H9 (cell line): ENCODE measurements at regions not wholly inside any gene's neighbourhood (a gene's known extent, or its start where the extent isn't known, plus 50 kb on each side); places are given as distances from the start of the nearest gene placed in this dataset.
"Not testable (repeated sequence)": the region's sequence is repeated elsewhere in the genome, so short reads cannot be mapped to it uniquely, and the experiment has no call there.

Experiments
- DNase-seq: peaks from one replicate; pipeline ENCODE4 v3.0.0-alpha.2; 2017
- H2AFZ ChIP-seq: one replicate; pipeline ENCODE4 v1.6.1; 2013; ENCODE audit warnings: mild to moderate bottlenecking, low read length, control low read depth, moderate library complexity
- H2AK5ac ChIP-seq: 2 replicates; pipeline ENCODE4 v1.6.1; 2013; ENCODE audit warnings: low read length, control low read depth, mixed read lengths; ENCODE audit not compliant: insufficient read length
- H2BK120ac ChIP-seq: one replicate; pipeline ENCODE4 v1.6.1; 2013; ENCODE audit warnings: low read depth, mild to moderate bottlenecking, low read length, control low read depth, inconsistent platforms; ENCODE audit not compliant: poor library complexity, severe bottlenecking
- H2BK12ac ChIP-seq: 2 replicates; pipeline ENCODE4 v1.6.1; 2013; ENCODE audit warnings: low read length, control low read depth, mixed read lengths, low read depth; ENCODE audit not compliant: insufficient read length
- H2BK15ac ChIP-seq: 2 replicates; pipeline ENCODE4 v1.6.1; 2013; ENCODE audit warnings: low read depth, low read length, control low read depth
- H2BK20ac ChIP-seq: one replicate; pipeline ENCODE4 v1.6.1; 2013; ENCODE audit warnings: low read depth, mild to moderate bottlenecking, low read length, control low read depth, inconsistent platforms; ENCODE audit not compliant: poor library complexity, severe bottlenecking
- H2BK5ac ChIP-seq: 2 replicates; pipeline ENCODE4 v1.6.1; 2013; ENCODE audit warnings: low read length, control low read depth, mixed read lengths; ENCODE audit not compliant: insufficient read length
- H3K14ac ChIP-seq: 2 replicates; pipeline ENCODE4 v1.6.1; 2013; ENCODE audit warnings: low read length, control low read depth; ENCODE audit not compliant: insufficient read depth
- H3K18ac ChIP-seq: 2 replicates; pipeline ENCODE4 v1.6.1; 2013; ENCODE audit warnings: low read depth, mild to moderate bottlenecking, mixed read lengths, low read length, control low read depth; ENCODE audit not compliant: insufficient read length
- H3K23ac ChIP-seq: 2 replicates; pipeline ENCODE4 v1.6.1; 2013; ENCODE audit warnings: low read length, control low read depth, mixed read lengths, low read depth; ENCODE audit not compliant: insufficient read length
- H3K23me2 ChIP-seq: 2 replicates; pipeline ENCODE4 v1.6.1; 2013; ENCODE audit warnings: low read depth, mild to moderate bottlenecking, mixed read lengths, low read length, control low read depth; ENCODE audit not compliant: insufficient read length, poor library complexity, severe bottlenecking
- H3K27ac ChIP-seq: 2 replicates; pipeline ENCODE4 v1.5.1; 2013; ENCODE audit warnings: low read length, control low read depth, mixed read lengths, low read depth; ENCODE audit not compliant: insufficient read length
- H3K27me3 ChIP-seq: 2 replicates; pipeline ENCODE4 v1.6.1; 2013; ENCODE audit warnings: low read length, control low read depth, inconsistent platforms; ENCODE audit not compliant: insufficient read depth
- H3K4ac ChIP-seq: 2 replicates; pipeline ENCODE4 v1.6.1; 2013; ENCODE audit warnings: low read depth, mild to moderate bottlenecking, control low read depth, inconsistent platforms, low read length, moderate library complexity
- H3K4me1 ChIP-seq: 2 replicates; pipeline ENCODE4 v1.6.1; 2013; ENCODE audit warnings: low read length, control low read depth, inconsistent platforms; ENCODE audit not compliant: insufficient read depth
- H3K4me2 ChIP-seq: 2 replicates; pipeline ENCODE4 v1.6.1; 2013; ENCODE audit warnings: low read length, control low read depth, mixed read lengths; ENCODE audit not compliant: insufficient read length, insufficient read depth
- H3K56ac ChIP-seq: 2 replicates; pipeline ENCODE4 v1.6.1; 2013; ENCODE audit warnings: low read depth, mild to moderate bottlenecking, mixed read lengths, low read length, control low read depth; ENCODE audit not compliant: insufficient read length
- H3K79me1 ChIP-seq: 2 replicates; pipeline ENCODE4 v1.6.1; 2013; ENCODE audit warnings: low read depth, mild to moderate bottlenecking, moderate library complexity, low read length, control low read depth, inconsistent platforms; ENCODE audit not compliant: insufficient read depth, poor library complexity, severe bottlenecking
- H3K79me2 ChIP-seq: 2 replicates; pipeline ENCODE4 v1.6.1; 2013; ENCODE audit warnings: low read length, control low read depth, inconsistent platforms; ENCODE audit not compliant: insufficient read depth
- H3K9ac ChIP-seq: 2 replicates; pipeline ENCODE4 v1.6.1; 2013; ENCODE audit warnings: low read length, control low read depth, mixed read lengths; ENCODE audit not compliant: insufficient read length; ENCODE audit errors: extremely low read depth
- H3K9me3 ChIP-seq: one replicate; pipeline ENCODE4 v1.6.1; 2013; ENCODE audit warnings: low read depth, low read length, inconsistent platforms; ENCODE audit not compliant: control insufficient read depth
- H3T11ph ChIP-seq: one replicate; pipeline ENCODE4 v1.6.1; 2013; ENCODE audit warnings: mild to moderate bottlenecking, low read length, control low read depth, inconsistent platforms
- H4K20me1 ChIP-seq: one replicate; pipeline ENCODE4 v1.6.1; 2013; ENCODE audit not compliant: control insufficient read depth, insufficient read length, insufficient read depth
- H4K5ac ChIP-seq: 2 replicates; pipeline ENCODE4 v1.6.1; 2013; ENCODE audit warnings: low read depth, mild to moderate bottlenecking, mixed read lengths, low read length, control low read depth; ENCODE audit not compliant: insufficient read length
- H4K8ac ChIP-seq: replicated peaks from 2 replicates; pipeline ENCODE4 v1.6.1; 2013; ENCODE audit warnings: low read length, control low read depth, mixed read lengths, low read depth; ENCODE audit not compliant: insufficient read length
- H4K91ac ChIP-seq: 2 replicates; pipeline ENCODE4 v1.6.1; 2013; ENCODE audit warnings: low read depth, mild to moderate bottlenecking, moderate library complexity, mixed read lengths, low read length, control low read depth; ENCODE audit not compliant: insufficient read length
- H3K27ac Mint-ChIP-seq, 3 experiments: 2 replicates in 2 of 3; 3 replicates in 1 of 3; pipeline ENCODE4 v1.8.0; 2020 to 2021; ENCODE audit warnings: mixed read lengths in 3 of 3, mild to moderate bottlenecking in 1 of 3, moderate library complexity in 1 of 3
- H3K27me3 Mint-ChIP-seq: 2 replicates; pipeline ENCODE4 v1.8.0; 2021; ENCODE audit warnings: low read depth, mild to moderate bottlenecking, moderate library complexity, mixed read lengths
- H3K36me3 Mint-ChIP-seq, 3 experiments: 2 replicates in 2 of 3; 3 replicates in 1 of 3; pipeline ENCODE4 v1.8.0; 2020 to 2021; ENCODE audit warnings: low read depth in 3 of 3, mixed read lengths in 3 of 3; ENCODE audit not compliant: insufficient read depth in 1 of 3
- H3K4me1 Mint-ChIP-seq, 2 experiments: 2 replicates each; pipeline ENCODE4 v1.8.0; 2020; ENCODE audit warnings: mixed read lengths in 2 of 2
- H3K4me3 Mint-ChIP-seq, 2 experiments: 2 replicates in 1 of 2; 3 replicates in 1 of 2; pipeline ENCODE4 v1.8.0; 2020 to 2021; ENCODE audit warnings: mild to moderate bottlenecking in 2 of 2, mixed read lengths in 2 of 2, moderate library complexity in 1 of 2
- H3K9me3 Mint-ChIP-seq, 2 experiments: 2 replicates in 1 of 2; 3 replicates in 1 of 2; pipeline ENCODE4 v1.8.0; 2020; ENCODE audit warnings: mild to moderate bottlenecking in 2 of 2, mixed read lengths in 2 of 2, moderate library complexity in 1 of 2
- WGBS: extraction: QIAGEN DNeasy Blood & Tissue Kit; methylation state at CpG from one replicate; pipeline ENCODE4 v1.1.7; 2013; ENCODE audit warnings: missing lambda C conversion rate, low lambda C conversion rate, mixed read lengths; ENCODE audit not compliant: insufficient read length; ENCODE audit errors: extremely low coverage; 5-methylcytosine and 5-hydroxymethylcytosine counted together
- TF ChIP-seq, protein P1 (sequence below): fragments of 200-600 bp; sonication (generic); conservative IDR thresholded peaks from 3 replicates; pipeline ENCODE4 v1.8.0; 2021; ENCODE audit warnings: antibody characterized with exemption, mild to moderate bottlenecking

DNA sequence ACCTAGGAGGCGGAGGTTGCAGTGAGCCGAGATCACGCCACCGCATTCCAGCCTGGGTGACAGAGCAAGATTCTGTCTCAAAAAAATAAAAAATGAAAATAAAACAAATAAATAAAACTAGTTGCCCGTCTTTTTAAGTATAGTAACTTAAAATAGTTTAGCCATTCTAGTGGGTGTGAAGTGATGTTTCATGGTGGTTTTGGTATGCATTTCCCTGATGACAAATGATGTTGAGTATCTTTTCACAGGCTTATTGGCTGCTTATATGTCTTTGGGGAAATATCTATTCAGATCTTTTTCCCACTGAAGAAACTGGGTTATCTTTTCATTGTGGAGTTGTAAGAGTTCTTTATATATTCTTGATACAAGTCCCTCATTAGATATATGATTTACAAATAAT lies 102.4 kb upstream of the METAP2 start:
- no CpG with 5 or more reads among the region's 5 CpGs for WGBS
- H2BK15ac ChIP-seq = no peak overlapping the region
- no peak overlapping the region for H3K27ac Mint-ChIP-seq
- H3K27ac ChIP-seq = no peak overlapping the region
- H2AK5ac ChIP-seq = no peak overlapping the region
- H4K91ac ChIP-seq = no peak overlapping the region
- no peak overlapping the region for H3K18ac ChIP-seq
- no peaks in the 10 kb centered on the region for H3K4me1 ChIP-seq
- no peaks in the 10 kb centered on the region for H3K79me1 ChIP-seq
- H2BK20ac ChIP-seq = no peak overlapping the region
- H3K27me3 Mint-ChIP-seq = no peaks in the 10 kb centered on the region
- no peak overlapping the region for H3K56ac ChIP-seq
- no peak overlapping the region for H2BK12ac ChIP-seq
- H3K23me2 ChIP-seq = no peaks in the 10 kb centered on the region
- no peak for DNase-seq
- H3T11ph ChIP-seq = no peak overlapping the region
- no peak overlapping the region for H2BK5ac ChIP-seq
- H4K5ac ChIP-seq = no peak overlapping the region
- no peaks in the 10 kb centered on the region for H3K9me3 Mint-ChIP-seq
- no peaks in the 10 kb centered on the region for H3K9me3 ChIP-seq
- H3K36me3 Mint-ChIP-seq = no peaks in the 10 kb centered on the region
- H2AFZ ChIP-seq = no peak overlapping the region
- no peak overlapping the region for H3K4me3 Mint-ChIP-seq
- no peak overlapping the region for H2BK120ac ChIP-seq
- H3K79me2 ChIP-seq = no peaks in the 10 kb centered on the region
- no peaks in the 10 kb centered on the region for H3K27me3 ChIP-seq
- H3K14ac ChIP-seq = no peak overlapping the region
- no peak overlapping the region for H3K9ac ChIP-seq
- no peak overlapping the region for H3K4ac ChIP-seq
- H3K4me1 Mint-ChIP-seq = no peaks in the 10 kb centered on the region
- H4K8ac ChIP-seq = no peak overlapping the region
- H3K23ac ChIP-seq = no peak overlapping the region
- TF ChIP-seq, protein P1, sequence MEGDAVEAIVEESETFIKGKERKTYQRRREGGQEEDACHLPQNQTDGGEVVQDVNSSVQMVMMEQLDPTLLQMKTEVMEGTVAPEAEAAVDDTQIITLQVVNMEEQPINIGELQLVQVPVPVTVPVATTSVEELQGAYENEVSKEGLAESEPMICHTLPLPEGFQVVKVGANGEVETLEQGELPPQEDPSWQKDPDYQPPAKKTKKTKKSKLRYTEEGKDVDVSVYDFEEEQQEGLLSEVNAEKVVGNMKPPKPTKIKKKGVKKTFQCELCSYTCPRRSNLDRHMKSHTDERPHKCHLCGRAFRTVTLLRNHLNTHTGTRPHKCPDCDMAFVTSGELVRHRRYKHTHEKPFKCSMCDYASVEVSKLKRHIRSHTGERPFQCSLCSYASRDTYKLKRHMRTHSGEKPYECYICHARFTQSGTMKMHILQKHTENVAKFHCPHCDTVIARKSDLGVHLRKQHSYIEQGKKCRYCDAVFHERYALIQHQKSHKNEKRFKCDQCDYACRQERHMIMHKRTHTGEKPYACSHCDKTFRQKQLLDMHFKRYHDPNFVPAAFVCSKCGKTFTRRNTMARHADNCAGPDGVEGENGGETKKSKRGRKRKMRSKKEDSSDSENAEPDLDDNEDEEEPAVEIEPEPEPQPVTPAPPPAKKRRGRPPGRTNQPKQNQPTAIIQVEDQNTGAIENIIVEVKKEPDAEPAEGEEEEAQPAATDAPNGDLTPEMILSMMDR = no peak
- no peak overlapping the region for H3K4me2 ChIP-seq
- H4K20me1 ChIP-seq = no peaks in the 10 kb centered on the region

DNA sequence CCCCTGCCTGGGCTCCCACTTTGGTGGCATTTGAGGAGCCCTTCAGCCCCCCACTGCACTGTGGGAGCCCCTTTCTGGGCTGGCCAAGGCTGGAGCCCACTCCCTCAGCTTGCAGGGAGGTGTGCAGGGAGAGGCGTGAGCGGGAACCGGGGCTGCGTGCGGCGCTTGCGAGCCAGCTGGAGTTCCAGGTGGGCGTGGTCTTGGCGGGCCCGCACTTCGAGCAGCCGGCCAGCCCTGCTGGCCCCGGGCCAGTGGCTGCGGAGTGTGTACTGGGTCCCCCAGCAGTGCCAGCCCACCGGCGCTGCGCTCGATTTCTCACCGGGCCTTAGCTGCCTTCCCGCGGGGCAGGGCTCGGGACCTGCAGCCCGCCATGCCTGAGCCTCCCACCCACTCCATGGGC lies 94.5 kb upstream of the METAP2 start:
- H3K9me3 Mint-ChIP-seq = not testable (repeated sequence)
- no CpG with 5 or more reads among the region's 23 CpGs for WGBS

More for the DNA sequence above, 94.5 kb upstream of the METAP2 start:
- H3K4me1 Mint-ChIP-seq, H3K4me1 ChIP-seq, H2BK15ac ChIP-seq, H3K4ac ChIP-seq, H3K23me2 ChIP-seq, H2BK5ac ChIP-seq, H4K20me1 ChIP-seq, H3K56ac ChIP-seq, H2AFZ ChIP-seq, H3K27me3 ChIP-seq, DNase-seq, H3T11ph ChIP-seq, H3K9me3 ChIP-seq, H3K18ac ChIP-seq, H3K79me2 ChIP-seq, H4K91ac ChIP-seq, H2BK12ac ChIP-seq, H4K5ac ChIP-seq, H3K14ac ChIP-seq, H3K27ac ChIP-seq, H3K4me2 ChIP-seq, H2BK120ac ChIP-seq, H2BK20ac ChIP-seq, H3K27me3 Mint-ChIP-seq, H3K23ac ChIP-seq, H3K9ac ChIP-seq, H4K8ac ChIP-seq, H3K79me1 ChIP-seq, H3K36me3 Mint-ChIP-seq, H2AK5ac ChIP-seq, H3K4me3 Mint-ChIP-seq, H3K27ac Mint-ChIP-seq: not testable (repeated sequence)
